Subcutaneous abdominal adipose tissue (tissue), 5 donors: ENCODE measurements at regions not wholly inside any gene's neighbourhood (a gene's known extent, or its start where the extent isn't known, plus 50 kb on each side); places are given as distances from the start of the nearest gene placed in this dataset.
"Not testable (repeated sequence)": the region's sequence is repeated elsewhere in the genome, so short reads cannot be mapped to it uniquely, and the experiment has no call there.

Source experiments
- H3K27ac ChIP-seq: one replicate; pipeline ENCODE4 v1.7.0; 2013; ENCODE audit warnings: low read depth, mild to moderate bottlenecking, inconsistent platforms, low read length, moderate library complexity
- H3K27me3 ChIP-seq, 5 donors: one replicate each; pipeline ENCODE4 v1.7.0; 2013; ENCODE audit warnings: low read length in 5 of 5, inconsistent platforms in 1 of 5; ENCODE audit not compliant: control insufficient read depth in 5 of 5, insufficient read depth in 4 of 5
- H3K36me3 ChIP-seq, 5 donors: one replicate each; pipeline ENCODE4 v1.7.0; 2013; ENCODE audit warnings: low read length in 5 of 5; ENCODE audit not compliant: control insufficient read depth in 5 of 5, insufficient read depth in 5 of 5
- H3K4me1 ChIP-seq, 5 donors: one replicate each; pipeline ENCODE4 v1.7.0; 2013; ENCODE audit warnings: low read length in 5 of 5, mild to moderate bottlenecking in 3 of 5, moderate library complexity in 1 of 5; ENCODE audit not compliant: control insufficient read depth in 5 of 5, insufficient read depth in 5 of 5
- H3K4me3 ChIP-seq, 5 donors: one replicate each; pipeline ENCODE4 v1.7.0; 2013; ENCODE audit warnings: low read length in 5 of 5, low read depth in 1 of 5
- H3K9ac ChIP-seq, 5 donors: one replicate each; pipeline ENCODE4 v1.7.0; 2013; ENCODE audit warnings: low read length in 5 of 5, mild to moderate bottlenecking in 4 of 5, moderate library complexity in 3 of 5
- H3K9me3 ChIP-seq, 5 donors: one replicate each; pipeline ENCODE4 v1.7.0; 2013; ENCODE audit warnings: low read length in 5 of 5; ENCODE audit not compliant: control insufficient read depth in 5 of 5
- donor health status: healthy.
- donor health status: healthy.
- donor health status: healthy.
- donor health status: healthy.
- donor health status: healthy.

GRCh38 chr12:30272515-30272914, 423.2 kb downstream of the IPO8 start:
- H3K36me3 ChIP-seq, H3K4me1 ChIP-seq, H3K27ac ChIP-seq, H3K4me3 ChIP-seq, H3K9ac ChIP-seq, H3K27me3 ChIP-seq: not testable (repeated sequence)
- H3K9me3 ChIP-seq: peaks cover 0 to 12% (median 7%) of the 10 kb centered on the region in 5 donors

- H3K4me3 ChIP-seq: no peak overlapping the region
- no peaks in the 10 kb centered on the region for H3K4me1 ChIP-seq
- no peaks in the 10 kb centered on the region for H3K27me3 ChIP-seq
- no peak overlapping the region for H3K27ac ChIP-seq
- no peak overlapping the region for H3K9ac ChIP-seq
- H3K9me3 ChIP-seq: peaks cover 0 to 12% (median 7%) of the 10 kb centered on the region in 5 donors
- H3K36me3 ChIP-seq: no peaks in the 10 kb centered on the region
Observed at GRCh38 chr12:30269496-30269895, 426.2 kb downstream of the IPO8 start.

- no peaks in the 10 kb centered on the region for H3K4me1 ChIP-seq
- no peak overlapping the region for H3K27ac ChIP-seq
- H3K4me3 ChIP-seq: no peak overlapping the region
- H3K9me3 ChIP-seq: peaks cover 0 to 12% (median 7%) of the 10 kb centered on the region in 5 donors
- no peak overlapping the region for H3K9ac ChIP-seq
- no peaks in the 10 kb centered on the region for H3K27me3 ChIP-seq
- H3K36me3 ChIP-seq: no peaks in the 10 kb centered on the region
Observed at GRCh38 chr12:30268041-30268440, 427.6 kb downstream of the IPO8 start.

- Histone ChIP-seq H3K36me3 (no peaks in the 10 kb centered on the region), H3K27me3 (no peaks in the 10 kb centered on the region), H3K4me1 (no peaks in the 10 kb centered on the region), H3K27ac (no peak overlapping the region), H3K4me3 (no peak overlapping the region), H3K9ac (no peak overlapping the region), H3K9me3 (no peaks in the 10 kb centered on the region)
Observed at GRCh38 chr12:30263434-30263833, 432.2 kb downstream of the IPO8 start.

GRCh38 chr12:30257618-30258017, 438.1 kb downstream of the IPO8 start:
- H3K27me3 ChIP-seq: no peaks in the 10 kb centered on the region
- H3K9me3 ChIP-seq: peaks cover 0 to 9% (median 0%) of the 10 kb centered on the region in 5 donors
- no peaks in the 10 kb centered on the region for H3K4me1 ChIP-seq
- no peak overlapping the region for H3K4me3 ChIP-seq
- H3K36me3 ChIP-seq: no peaks in the 10 kb centered on the region
- H3K9ac ChIP-seq: no peak overlapping the region
- no peak overlapping the region for H3K27ac ChIP-seq

GRCh38 chr12:30251546-30251945, 444.1 kb downstream of the IPO8 start:
- H3K36me3 ChIP-seq: no peaks in the 10 kb centered on the region
- no peaks in the 10 kb centered on the region for H3K9me3 ChIP-seq
- no peak overlapping the region for H3K4me3 ChIP-seq
- no peak overlapping the region for H3K27ac ChIP-seq
- H3K27me3 ChIP-seq: no peaks in the 10 kb centered on the region
- no peaks in the 10 kb centered on the region for H3K4me1 ChIP-seq
- H3K9ac ChIP-seq: no peak overlapping the region

- Histone ChIP-seq H3K4me1 (no peaks in the 10 kb centered on the region), H3K4me3 (no peak overlapping the region), H3K27ac (no peak overlapping the region), H3K27me3 (no peaks in the 10 kb centered on the region), H3K9me3 (no peaks in the 10 kb centered on the region), H3K9ac (no peak overlapping the region), H3K36me3 (no peaks in the 10 kb centered on the region)
Observed at GRCh38 chr12:30243426-30243825, 452.2 kb downstream of the IPO8 start.

- Histone ChIP-seq H3K27ac (no peak overlapping the region), H3K4me1 (no peaks in the 10 kb centered on the region), H3K4me3 (no peak overlapping the region), H3K9ac (no peak overlapping the region), H3K9me3 (no peaks in the 10 kb centered on the region), H3K27me3 (no peaks in the 10 kb centered on the region), H3K36me3 (no peaks in the 10 kb centered on the region)
Observed at GRCh38 chr12:30219047-30219446, 435.3 kb upstream of the TMTC1 start.

- H3K36me3 ChIP-seq: no peaks in the 10 kb centered on the region
- H3K9ac ChIP-seq: no peak overlapping the region
- no peaks in the 10 kb centered on the region for H3K9me3 ChIP-seq
- no peak overlapping the region for H3K4me3 ChIP-seq
- H3K27me3 ChIP-seq: no peaks in the 10 kb centered on the region
- H3K4me1 ChIP-seq: no peaks in the 10 kb centered on the region
- no peak overlapping the region for H3K27ac ChIP-seq
Observed at GRCh38 chr12:30218073-30218472, 434.3 kb upstream of the TMTC1 start.

GRCh38 chr12:30213166-30213565, 429.4 kb upstream of the TMTC1 start:
- no peak overlapping the region for H3K4me3 ChIP-seq
- H3K4me1 ChIP-seq: no peaks in the 10 kb centered on the region
- H3K36me3 ChIP-seq: no peaks in the 10 kb centered on the region
- H3K27me3 ChIP-seq: no peaks in the 10 kb centered on the region
- H3K9me3 ChIP-seq: no peaks in the 10 kb centered on the region
- no peak overlapping the region for H3K27ac ChIP-seq
- H3K9ac ChIP-seq: no peak overlapping the region

- Histone ChIP-seq H3K4me3 (no peak overlapping the region), H3K27me3 (no peaks in the 10 kb centered on the region), H3K4me1 (peaks cover 0 to 11% (median 0%) of the 10 kb centered on the region in 5 donors), H3K27ac (no peak overlapping the region), H3K9ac (no peak overlapping the region), H3K9me3 (no peaks in the 10 kb centered on the region), H3K36me3 (no peaks in the 10 kb centered on the region)
Observed at GRCh38 chr12:30211743-30212142, 428.0 kb upstream of the TMTC1 start.
